Pulmonary artery endothelial cell (primary cell): ENCODE measurements at regions not wholly inside any gene's neighbourhood (a gene's known extent, or its start where the extent isn't known, plus 50 kb on each side); places are given as distances from the start of the nearest gene placed in this dataset.
"Not testable (repeated sequence)": the region's sequence is repeated elsewhere in the genome, so short reads cannot be mapped to it uniquely, and the experiment has no call there.

Source experiments
- DNase-seq: peaks from one replicate; pipeline ENCODE4 v3.0.0-alpha.2; 2011; ENCODE audit warnings: low read depth, low spot score

DNA sequence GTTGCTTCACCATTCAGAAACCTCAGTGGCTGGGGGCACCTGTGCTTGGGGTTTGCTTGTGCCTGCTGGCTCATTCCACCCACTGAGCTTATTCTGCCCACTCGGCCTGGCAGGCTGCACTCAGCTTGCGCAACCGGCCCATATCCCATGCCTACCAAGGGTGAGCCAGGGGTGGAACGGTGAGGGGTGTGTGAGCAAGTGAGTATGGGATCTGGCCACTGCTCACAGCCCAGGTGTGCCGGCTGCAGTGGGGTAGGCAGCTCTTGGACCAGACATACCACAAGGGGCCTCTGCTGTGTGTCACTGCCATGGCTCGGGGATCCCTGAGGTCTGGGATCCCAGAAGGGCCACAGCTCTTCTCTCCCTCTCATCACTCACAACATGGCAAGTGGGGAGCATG, 1000.5 kb upstream of the CRIM1 start:
- no peak for DNase-seq

DNA sequence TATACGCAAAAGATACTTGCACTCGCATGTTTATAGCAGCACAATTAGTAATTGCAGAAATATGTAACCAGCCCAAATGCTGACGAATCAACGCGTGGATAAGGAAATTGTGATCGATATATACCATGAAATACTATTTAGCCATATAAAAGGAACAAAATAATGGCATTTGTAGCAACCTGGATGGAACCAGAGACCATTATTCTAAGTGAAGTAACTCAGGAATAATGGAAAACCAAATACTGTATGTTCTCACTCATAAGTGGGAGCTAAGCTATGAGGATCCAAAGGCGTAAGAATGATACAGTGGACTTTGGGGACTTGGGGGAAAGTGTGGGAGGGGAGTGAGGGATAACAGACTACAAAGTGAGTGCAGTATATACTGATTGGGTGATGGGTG, 1008.0 kb upstream of the CRIM1 start:
- no peak for DNase-seq

DNA sequence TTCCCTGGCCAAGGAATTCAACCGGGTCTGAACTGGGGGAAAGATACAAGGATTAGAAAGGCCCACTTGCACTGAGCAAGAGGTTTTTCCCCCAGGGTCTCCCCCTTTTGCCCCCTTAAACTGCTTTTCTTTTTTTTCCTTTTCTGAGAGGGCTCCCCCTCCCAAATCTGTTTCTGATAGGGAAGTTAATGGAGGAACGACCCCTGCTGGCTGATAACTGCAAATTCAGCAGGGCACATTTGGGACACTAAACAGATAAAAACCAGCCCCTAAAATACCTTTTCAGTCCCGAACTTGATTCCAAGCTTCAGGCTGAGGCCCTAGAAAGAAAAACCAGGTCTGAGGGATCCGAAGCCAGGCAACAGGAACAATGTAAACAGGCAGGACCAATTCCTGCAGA, 1012.4 kb upstream of the CRIM1 start:
- DNase-seq: no peak

DNA sequence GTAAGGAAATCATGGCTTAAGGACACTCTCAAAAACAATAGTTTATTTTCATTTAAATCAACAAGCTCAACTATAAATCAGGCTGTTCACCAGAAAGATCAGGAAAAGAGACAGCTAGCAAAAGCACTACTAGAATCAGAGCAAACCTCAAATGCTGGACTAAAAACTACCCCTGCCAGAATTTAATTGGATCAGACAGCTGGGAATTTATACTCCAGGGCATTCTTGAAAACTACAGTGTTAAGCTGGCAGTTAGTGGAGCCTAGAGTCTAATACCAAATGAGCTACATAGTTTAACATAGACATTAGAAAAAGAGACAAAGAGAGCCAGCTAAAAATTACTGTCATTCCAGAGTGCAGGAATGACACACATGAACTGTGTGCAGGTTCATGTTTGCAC, 1016.4 kb upstream of the CRIM1 start:
- DNase-seq: no peak

DNA sequence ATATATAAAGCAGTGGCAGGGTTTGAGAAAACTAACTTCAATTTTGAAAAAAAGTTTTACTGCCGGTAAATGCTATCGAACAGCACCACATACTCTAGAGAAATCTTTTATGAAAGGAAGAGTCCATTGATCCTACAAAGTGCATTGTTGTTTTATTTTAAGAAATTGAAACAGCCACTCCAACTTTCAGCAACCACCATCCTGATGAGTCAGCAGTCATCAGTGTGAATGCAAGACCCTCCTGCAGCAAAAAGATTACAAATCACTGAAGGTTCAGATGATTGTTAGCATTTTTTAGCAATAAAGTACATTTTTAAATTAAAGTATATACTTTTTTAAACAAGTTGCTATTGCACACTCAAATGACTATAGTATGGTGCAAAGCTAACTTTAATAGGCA, 1017.7 kb upstream of the CRIM1 start:
- no peak for DNase-seq

DNA sequence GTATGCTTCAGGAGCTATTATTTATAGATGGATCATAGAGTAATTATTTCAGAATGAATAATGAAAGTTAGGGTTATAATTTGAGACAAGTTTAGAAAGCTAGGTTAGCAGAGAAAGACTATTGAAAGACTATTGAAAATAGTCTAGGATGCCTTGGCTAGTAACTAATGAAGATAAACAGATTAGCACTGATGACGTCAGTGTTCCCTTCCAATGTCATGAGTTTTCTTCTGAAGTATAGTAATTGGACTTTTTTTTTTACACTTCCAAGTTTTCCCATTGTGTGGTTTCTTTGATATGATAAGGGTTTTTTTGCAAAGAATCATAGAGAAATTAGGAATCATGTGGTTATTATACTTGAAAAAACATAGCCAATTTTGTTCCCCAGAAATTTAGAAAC, 1041.5 kb upstream of the CRIM1 start:
- no peak for DNase-seq

DNA sequence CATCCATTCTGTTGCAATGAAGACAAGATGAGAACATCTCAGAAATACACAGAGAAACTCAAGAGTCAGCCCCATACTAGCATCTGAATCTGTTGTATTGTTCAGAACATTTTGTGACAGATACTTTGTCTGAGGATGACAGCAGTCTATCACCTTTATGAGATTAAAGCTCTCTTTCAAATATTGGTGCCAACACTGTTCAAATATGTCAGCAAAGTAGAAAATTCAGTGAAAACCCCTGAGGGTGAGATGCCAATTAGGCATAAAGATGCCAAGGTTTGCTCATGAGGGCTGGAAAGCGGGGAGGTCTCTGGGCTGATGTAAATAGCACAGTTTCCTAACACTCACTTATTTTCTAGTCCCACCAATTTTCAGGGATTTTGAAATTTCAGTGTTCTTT, 1054.2 kb upstream of the CRIM1 start:
- DNase-seq: no peak

DNA sequence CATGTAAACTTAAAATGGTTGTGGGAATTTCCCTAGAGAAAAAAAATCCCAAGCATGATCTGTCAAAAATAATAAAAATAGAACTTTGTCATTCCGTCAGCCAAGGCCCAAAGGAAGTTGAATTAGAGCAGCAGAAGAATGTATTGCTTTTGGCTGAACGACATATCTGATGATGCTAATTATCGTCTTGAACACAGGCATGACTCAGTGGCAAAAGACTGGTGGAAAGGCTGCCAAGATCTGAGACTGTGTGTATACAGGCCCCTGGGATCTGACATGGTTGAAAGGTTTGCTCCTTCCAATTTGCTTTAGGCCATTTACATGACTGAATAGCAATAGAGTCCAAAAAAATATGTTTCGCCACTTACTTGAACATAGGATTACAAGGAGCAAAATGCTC, 1057.1 kb upstream of the CRIM1 start:
- no peak for DNase-seq

DNA sequence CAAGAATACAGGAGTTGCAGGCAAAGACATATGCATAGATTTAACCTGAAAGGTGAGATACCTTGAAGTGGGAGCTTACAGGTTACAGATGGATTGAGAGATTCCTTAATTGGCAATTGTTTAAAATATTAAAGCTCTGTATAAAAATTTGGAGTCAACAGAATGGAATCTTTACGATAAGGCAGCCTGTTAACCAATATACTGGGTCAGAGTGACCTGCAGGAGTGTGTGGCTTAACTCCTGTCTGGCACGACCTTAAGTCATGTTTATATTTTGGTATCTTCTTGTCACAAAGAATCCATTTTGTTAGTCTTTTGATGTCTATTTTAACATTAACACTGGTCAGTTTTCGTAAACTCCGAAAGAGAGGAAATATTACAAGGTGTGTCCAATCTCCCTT, 1058.2 kb upstream of the CRIM1 start:
- no peak for DNase-seq

DNA sequence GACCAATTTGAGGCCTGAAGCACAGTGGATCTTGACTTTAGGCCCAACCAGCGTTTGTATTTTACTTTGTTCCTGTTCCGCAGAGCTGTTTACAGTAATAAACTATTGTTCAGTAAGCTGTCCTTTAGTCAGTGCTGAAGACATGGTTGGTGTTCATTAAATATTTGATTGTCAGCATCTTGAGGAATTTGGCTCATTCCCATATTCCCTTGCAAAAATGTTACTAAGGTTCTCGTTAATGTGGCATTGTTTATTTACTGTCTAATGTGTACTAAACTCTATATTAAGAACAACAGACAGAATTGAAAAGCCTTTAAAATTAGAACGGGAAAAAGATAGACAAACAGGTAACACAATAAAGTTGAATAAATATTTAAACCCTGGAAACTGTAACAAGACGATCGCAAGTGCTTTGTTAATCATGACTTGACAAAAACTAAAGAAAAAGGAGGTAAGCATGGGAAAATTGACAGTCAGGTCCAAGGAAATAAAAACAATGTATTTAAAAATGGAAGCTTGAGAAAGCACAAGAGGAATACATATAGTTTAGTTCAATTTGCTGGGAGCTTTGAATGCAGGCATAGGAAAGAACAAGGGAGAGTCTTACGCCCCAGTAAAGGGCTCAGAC, 1060.8 kb upstream of the CRIM1 start:
- DNase-seq: no peak

DNA sequence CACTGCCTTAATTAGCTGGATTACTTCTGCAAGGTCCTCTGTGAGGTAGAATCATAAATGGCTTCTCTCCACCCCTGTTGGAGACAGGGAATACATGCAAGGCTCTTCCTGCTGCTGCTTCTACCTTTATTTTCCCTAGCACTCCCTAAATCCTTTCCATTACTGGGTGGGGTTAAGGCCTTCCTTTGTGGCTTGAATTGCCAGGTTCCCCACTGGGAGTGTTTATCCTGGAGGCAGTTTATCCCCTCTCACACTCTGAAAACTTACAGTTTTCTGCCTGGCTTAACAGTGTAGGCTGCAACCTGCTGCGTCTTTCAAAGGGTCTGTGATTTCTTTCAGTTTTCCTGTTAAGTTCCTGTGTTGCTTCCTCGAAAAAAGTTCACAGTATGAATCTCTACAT, 1062.3 kb upstream of the CRIM1 start:
- DNase-seq: no peak

DNA sequence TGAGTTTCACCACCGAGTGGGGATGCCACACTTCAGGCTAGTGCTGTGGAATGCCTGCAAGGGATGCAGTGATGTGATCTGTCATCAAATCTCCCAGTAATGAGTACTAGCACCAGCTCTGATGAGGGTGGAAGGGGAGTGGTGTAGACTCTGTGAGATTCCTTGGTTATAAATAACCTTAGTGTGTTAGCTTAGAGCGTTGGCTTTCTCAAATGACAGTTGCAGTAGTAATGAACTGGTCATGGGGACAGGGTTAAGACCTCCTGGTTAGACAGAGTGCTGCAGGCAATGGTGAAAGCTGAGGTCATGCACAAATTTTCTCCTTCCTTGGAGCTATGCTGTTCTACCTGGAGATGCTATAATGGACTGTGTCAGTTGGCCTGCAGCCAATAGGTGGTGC, 1063.4 kb upstream of the CRIM1 start:
- DNase-seq: no peak

DNA sequence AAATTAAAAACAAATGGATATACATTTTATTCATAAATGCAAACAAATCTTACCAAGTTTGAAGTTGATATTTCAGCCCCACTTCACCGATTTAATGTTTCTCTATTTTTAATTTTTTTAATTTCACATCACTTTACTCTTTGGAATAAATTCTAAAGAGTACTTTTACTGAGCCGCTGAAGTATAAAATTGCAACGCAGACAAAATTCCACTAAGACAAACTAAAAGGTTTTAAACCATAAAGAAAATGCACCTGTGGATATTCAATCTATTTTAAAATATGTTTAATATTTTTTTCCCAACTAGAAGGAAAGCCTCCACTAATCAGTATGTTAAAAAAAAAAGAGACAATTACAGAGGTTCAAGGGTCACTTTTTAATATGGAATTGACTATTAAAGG, 1073.9 kb upstream of the CRIM1 start:
- no peak for DNase-seq

DNA sequence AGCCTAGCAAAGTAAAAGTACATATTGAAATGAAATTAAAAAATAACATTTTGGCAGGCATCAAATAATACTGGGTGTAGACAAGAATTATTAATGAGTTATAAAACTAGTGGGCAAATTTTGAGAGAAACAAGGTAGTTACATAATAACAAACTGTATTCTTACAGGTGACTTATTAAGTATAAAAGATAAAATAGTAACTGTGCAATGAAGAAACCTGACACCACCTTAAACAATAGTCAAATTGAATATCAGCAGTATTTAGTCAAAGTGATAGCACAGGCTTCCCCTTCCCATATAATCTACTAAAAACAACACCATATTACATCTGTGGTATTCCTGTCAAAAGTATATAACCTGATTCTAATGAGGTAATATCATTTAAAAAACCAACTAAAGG, 1099.8 kb upstream of the CRIM1 start:
- no peak for DNase-seq

DNA sequence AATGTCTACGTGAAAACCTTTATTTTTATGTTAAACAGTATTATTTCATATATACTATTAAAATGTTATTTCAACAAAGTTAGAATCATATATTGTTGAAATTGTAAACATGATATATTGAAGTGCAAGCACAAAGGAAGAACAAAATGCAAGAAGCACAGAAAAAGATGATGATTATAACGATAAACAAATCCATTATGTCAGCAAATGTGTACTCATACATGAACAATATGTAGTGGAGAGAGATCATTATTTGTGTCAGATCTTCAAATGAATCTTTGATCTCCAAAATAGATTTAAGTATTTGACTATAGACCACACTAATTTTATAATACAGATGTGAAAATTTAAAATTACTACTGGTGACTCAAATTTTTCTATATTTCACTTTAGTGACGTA, 1104.4 kb upstream of the CRIM1 start:
- no peak for DNase-seq

DNA sequence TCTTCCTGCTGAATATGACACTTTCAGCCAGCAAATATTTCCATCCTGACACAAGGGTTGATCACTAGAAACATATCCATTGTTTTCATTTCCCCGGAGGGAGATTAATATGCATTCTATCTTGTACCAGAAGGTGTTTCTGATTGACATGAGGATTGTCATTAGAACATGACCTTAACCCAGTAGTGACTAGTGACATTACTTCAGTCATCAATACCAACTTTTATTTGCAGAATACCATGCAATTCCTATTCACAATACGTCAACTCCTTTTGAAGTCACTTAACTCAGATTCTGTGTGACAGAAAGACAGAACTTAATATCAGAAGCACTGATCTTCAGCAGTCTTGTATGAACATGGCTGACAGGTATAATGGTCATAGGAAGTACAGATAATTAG, 1108.9 kb upstream of the CRIM1 start:
- DNase-seq: no peak

DNA sequence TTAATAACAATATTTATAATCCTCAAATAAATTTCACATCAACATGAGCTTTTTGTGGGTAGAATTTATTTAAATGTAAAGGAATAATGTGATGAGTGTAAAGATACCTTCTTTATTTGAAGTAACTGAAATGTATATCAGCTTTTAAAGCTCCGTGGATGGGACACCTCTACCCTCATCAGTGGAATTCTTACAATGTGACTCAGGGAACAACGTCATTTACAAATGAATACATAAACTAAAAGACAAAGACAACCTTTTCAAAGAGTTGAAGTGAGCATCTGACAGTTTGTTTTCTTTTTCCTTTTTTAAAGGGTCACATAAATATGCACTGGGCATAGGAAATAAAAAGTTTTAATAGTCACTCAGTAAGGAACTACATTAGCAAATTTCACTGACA, 1127.0 kb upstream of the CRIM1 start:
- DNase-seq: no peak

DNA sequence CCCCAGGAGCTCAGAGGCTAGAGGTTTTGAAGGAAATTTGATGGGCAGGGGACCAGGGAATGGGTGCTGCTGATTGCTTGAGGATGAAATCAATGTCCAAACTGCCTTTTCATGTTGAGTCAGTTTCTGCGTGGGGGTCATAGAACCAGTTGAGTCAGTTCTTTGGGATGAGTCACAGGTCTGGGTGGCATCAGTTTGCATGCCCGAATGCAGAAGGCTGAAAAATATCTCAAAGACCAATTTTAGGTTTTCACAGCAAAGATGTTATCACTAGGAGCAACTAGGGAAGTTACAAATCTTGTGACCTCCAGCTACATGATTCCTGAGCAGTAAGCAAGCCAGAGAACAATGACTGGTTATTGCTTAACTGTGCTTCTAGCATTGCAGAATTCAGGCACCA, 1135.1 kb upstream of the CRIM1 start:
- DNase-seq: no peak

DNA sequence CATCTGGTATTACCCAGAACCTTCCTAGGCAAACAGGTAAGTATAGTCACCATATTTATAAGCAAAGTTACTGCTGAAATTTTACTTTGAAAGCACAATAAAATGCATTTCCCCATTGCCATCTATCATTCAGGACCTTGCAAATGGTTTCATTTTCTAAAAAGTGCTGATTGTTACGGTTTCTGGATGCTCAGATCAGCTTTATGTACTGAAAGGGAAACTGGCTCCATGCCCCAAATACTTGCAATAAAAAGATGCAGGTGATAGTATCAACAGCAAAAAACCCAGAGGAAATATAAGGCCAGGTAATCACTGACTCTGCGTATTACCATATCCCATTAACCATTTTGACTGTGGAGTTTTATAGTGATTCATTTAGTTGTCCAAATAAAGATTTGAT, 1150.7 kb upstream of the CRIM1 start:
- DNase-seq: no peak

DNA sequence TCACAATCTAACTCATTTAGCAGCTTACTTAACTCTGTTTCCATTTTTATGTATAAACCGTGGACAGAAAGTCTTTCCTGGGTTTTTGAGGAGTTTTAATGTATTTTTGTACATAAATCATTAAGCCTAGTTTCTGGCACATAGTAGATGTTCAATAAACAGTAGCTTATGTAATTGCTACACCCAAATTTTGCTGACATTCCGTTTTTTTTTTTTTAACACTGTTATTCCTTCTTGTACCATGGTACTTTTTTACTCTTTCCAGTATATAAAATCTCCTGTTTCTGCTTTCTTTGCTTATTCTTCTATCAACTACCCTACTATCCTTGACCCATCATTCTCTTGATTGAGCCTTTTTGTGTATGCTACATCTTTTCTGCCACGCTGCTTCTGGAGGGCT, 1151.3 kb upstream of the CRIM1 start:
- no peak for DNase-seq

DNA sequence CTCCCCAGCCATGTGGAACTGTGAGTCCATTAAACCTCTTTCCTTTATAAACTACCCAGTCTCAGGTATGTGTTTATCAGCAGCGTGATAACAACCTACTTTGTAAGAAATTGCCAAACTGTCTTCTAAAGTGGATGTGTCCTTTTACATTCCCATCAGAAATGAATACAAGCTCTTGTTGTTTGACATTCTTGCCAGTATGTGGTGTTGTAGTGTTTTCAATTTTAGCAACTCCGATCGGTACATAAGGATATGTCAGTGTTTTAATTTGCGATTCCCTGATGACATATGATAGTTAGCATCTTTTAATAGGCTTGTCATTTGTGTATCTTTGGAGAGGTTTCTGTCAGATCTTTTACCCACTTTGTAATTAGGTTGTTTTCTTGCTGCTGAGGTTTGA, 1156.3 kb upstream of the CRIM1 start:
- no peak for DNase-seq

DNA sequence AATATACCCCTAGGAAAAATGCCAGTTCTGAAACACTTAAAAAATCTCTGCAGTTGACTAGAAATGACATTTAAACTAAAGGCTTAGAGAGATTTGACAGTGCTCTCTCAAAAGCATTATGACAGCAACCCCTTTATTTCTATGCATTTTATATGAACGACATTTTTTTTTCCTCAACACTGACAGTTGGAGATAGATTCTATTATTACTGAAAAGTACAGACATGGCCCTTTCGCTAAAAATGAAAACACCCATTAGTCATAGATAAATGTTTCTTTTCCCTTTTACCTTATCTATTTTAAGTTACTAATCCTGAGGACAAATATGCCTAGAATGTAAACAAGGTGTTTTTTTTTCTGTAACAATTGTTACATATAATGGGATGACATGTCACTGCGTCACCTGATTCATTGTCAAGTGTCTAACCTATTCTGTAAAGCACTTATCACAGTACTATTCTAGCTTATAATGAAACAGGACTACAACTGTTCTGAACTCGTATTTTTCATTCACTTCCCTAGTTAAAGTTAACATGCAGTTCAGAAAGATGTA, 1169.6 kb upstream of the CRIM1 start:
- no peak for DNase-seq

DNA sequence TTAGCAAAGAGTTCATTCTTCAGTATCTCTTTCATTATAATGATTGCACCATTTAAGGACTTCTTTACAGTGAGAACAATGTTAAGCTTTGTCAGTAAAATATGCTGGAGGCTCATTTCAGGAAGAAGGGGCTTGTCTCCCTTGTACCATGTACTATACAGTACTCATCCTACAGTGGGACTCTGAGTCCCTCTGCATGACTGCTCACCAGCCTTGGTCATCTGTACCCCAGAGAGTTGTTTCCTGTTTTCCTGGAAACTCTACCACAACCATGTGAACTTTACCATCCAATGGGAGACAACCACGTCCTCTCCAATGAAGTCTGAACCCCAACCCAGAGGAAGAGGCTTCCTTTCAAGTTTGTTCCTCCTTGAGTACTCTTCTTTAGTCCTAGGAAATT, 1171.1 kb upstream of the CRIM1 start:
- no peak for DNase-seq

DNA sequence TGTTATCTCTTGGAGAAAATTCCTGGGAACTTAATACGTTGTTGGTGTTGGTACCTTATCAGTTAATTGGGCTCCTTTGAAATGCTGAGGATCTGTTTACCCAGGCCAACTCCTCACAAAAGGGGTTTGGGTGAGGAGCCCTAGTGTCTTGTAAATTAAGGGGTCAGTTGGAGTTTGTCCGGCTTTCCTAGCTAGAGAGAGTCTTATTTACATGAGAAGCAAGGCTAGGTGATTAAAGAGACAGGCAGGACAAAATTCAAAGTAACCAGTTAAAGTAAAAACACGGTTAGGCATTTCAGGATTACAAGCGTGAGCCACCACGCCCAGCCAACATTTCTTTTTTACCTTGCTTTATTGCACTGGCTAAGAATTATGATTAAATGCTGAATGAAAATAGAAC, 1178.9 kb upstream of the CRIM1 start:
- not testable (repeated sequence) for DNase-seq
